ENCODE measurements at regions not wholly inside any gene's neighbourhood (a gene's known extent, or its start where the extent isn't known, plus 50 kb on each side); places are given as distances from the start of the nearest gene placed in this dataset.

DNA sequence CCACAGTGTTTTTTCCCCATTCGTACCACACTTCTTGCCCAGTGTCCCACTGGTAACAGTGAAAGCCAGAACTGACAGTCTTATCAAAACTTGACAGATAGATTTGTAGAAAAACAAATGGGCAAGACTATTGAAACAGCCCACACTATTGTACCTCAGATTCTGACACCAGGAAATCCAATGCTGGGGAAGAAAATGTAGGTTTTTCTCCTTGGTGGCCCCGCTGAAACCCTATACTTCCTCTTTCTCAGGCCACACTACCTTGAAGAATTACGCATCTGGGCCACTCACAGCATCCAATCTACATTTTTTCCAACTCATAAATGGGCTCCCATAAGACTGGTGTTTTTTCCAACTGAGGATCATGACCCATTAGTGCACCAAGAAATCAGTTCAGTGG lies 90.9 kb upstream of the HDDC2 start:
- Histone ChIP-seq H3K36me3 (replicated peaks in 1 of 2; ENCODE audit: control insufficient read depth in 1 of 2, insufficient read depth in 2 of 2, low read length in 1 of 2) (no peaks in the 10 kb centered on the region), H2AFZ (ENCODE audit: low read depth) (no peak overlapping the region), H3K27ac (ENCODE audit: low read depth in 2 of 2, low read length in 1 of 2) (no peak overlapping the region), H3K4me2 (no peak overlapping the region), H4K20me1 (ENCODE audit: insufficient read depth) (no peaks in the 10 kb centered on the region), H3K27me3 (ENCODE audit: insufficient read depth) (no peaks in the 10 kb centered on the region), H3K9me2 (no peaks in the 10 kb centered on the region), H3K4me1 (ENCODE audit: control insufficient read depth in 1 of 2, insufficient read depth in 2 of 2, low read depth in 1 of 2, low read length in 1 of 2) (no peaks in the 10 kb centered on the region), H3K9ac (no peak overlapping the region), H3F3A (replicated peaks; ENCODE audit: insufficient read depth) (no peaks in the 10 kb centered on the region), H3K79me2 (ENCODE audit: insufficient read depth) (no peaks in the 10 kb centered on the region), H3K4me3 (ENCODE audit: low read depth in 2 of 2, low read length in 1 of 2) (no peak overlapping the region), H3K9me3 (no peaks in the 10 kb centered on the region)
- ChIA-PET POLR2A (no interaction called here), CTCF (no interaction called here)
- WGBS (ENCODE audit: low lambda C conversion rate): 6% methylated on average over 3 of the region's 3 CpGs
- TF ChIP-seq JUND (IDR thresholded peaks at IDR 0.05) (no peak), TAF1 (IDR thresholded peaks at IDR 0.05; ENCODE audit: borderline replicate concordance, low read depth, low read length) (no peak), FOXJ3 (CRISPR knock-in tag; IDR thresholded peaks at IDR 0.05) (no peak), SIN3A (IDR thresholded peaks at IDR 0.05; ENCODE audit: borderline replicate concordance, low read depth, low read length) (no peak), NFIC (IDR thresholded peaks at IDR 0.05; ENCODE audit: borderline replicate concordance) (no peak), RFX5 (IDR thresholded peaks at IDR 0.05; ENCODE audit: low read length) (no peak), TEAD4 (IDR thresholded peaks at IDR 0.05; ENCODE audit: borderline replicate concordance, insufficient read depth) (no peak), POLR2AphosphoS5 (IDR thresholded peaks at IDR 0.05; ENCODE audit: low read depth, low read length) (no peak), FOXM1 (IDR thresholded peaks at IDR 0.05; ENCODE audit: low read depth) (no peak), CHD2 (IDR thresholded peaks at IDR 0.05; ENCODE audit: low read length, partially characterized antibody) (no peak), NRF1 (IDR thresholded peaks at IDR 0.05; ENCODE audit: low read depth, low read length) (no peak), RXRA (IDR thresholded peaks at IDR 0.05; ENCODE audit: borderline replicate concordance, low read depth) (no peak), SMC3 (IDR thresholded peaks at IDR 0.05; ENCODE audit: low read depth, low read length) (no peak), GATA2 (CRISPR knock-in tag; IDR thresholded peaks at IDR 0.05) (no peak)
- TF ChIP-seq, protein P1, sequence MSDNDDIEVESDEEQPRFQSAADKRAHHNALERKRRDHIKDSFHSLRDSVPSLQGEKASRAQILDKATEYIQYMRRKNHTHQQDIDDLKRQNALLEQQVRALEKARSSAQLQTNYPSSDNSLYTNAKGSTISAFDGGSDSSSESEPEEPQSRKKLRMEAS (IDR thresholded peaks at IDR 0.05; ENCODE audit: low read depth): no peak
- TF ChIP-seq, protein P2, sequence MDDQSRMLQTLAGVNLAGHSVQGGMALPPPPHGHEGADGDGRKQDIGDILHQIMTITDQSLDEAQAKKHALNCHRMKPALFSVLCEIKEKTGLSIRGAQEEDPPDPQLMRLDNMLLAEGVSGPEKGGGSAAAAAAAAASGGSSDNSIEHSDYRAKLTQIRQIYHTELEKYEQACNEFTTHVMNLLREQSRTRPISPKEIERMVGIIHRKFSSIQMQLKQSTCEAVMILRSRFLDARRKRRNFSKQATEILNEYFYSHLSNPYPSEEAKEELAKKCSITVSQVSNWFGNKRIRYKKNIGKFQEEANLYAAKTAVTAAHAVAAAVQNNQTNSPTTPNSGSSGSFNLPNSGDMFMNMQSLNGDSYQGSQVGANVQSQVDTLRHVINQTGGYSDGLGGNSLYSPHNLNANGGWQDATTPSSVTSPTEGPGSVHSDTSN (IDR thresholded peaks at IDR 0.05): no peak
- TF ChIP-seq, protein P3, sequence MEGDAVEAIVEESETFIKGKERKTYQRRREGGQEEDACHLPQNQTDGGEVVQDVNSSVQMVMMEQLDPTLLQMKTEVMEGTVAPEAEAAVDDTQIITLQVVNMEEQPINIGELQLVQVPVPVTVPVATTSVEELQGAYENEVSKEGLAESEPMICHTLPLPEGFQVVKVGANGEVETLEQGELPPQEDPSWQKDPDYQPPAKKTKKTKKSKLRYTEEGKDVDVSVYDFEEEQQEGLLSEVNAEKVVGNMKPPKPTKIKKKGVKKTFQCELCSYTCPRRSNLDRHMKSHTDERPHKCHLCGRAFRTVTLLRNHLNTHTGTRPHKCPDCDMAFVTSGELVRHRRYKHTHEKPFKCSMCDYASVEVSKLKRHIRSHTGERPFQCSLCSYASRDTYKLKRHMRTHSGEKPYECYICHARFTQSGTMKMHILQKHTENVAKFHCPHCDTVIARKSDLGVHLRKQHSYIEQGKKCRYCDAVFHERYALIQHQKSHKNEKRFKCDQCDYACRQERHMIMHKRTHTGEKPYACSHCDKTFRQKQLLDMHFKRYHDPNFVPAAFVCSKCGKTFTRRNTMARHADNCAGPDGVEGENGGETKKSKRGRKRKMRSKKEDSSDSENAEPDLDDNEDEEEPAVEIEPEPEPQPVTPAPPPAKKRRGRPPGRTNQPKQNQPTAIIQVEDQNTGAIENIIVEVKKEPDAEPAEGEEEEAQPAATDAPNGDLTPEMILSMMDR (IDR thresholded peaks at IDR 0.05): no peak
- TF ChIP-seq, protein P4, sequence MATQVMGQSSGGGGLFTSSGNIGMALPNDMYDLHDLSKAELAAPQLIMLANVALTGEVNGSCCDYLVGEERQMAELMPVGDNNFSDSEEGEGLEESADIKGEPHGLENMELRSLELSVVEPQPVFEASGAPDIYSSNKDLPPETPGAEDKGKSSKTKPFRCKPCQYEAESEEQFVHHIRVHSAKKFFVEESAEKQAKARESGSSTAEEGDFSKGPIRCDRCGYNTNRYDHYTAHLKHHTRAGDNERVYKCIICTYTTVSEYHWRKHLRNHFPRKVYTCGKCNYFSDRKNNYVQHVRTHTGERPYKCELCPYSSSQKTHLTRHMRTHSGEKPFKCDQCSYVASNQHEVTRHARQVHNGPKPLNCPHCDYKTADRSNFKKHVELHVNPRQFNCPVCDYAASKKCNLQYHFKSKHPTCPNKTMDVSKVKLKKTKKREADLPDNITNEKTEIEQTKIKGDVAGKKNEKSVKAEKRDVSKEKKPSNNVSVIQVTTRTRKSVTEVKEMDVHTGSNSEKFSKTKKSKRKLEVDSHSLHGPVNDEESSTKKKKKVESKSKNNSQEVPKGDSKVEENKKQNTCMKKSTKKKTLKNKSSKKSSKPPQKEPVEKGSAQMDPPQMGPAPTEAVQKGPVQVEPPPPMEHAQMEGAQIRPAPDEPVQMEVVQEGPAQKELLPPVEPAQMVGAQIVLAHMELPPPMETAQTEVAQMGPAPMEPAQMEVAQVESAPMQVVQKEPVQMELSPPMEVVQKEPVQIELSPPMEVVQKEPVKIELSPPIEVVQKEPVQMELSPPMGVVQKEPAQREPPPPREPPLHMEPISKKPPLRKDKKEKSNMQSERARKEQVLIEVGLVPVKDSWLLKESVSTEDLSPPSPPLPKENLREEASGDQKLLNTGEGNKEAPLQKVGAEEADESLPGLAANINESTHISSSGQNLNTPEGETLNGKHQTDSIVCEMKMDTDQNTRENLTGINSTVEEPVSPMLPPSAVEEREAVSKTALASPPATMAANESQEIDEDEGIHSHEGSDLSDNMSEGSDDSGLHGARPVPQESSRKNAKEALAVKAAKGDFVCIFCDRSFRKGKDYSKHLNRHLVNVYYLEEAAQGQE (IDR thresholded peaks at IDR 0.05; ENCODE audit: low read depth, low read length): no peak
- TF ChIP-seq, protein P5, sequence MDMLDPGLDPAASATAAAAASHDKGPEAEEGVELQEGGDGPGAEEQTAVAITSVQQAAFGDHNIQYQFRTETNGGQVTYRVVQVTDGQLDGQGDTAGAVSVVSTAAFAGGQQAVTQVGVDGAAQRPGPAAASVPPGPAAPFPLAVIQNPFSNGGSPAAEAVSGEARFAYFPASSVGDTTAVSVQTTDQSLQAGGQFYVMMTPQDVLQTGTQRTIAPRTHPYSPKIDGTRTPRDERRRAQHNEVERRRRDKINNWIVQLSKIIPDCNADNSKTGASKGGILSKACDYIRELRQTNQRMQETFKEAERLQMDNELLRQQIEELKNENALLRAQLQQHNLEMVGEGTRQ (IDR thresholded peaks at IDR 0.05; ENCODE audit: borderline replicate concordance, low read depth, low read length): no peak
- no peak for DNase-seq
